Upper lobe of right lung (tissue), 1 donor: ENCODE measurements at regions not wholly inside any gene's neighbourhood (a gene's known extent, or its start where the extent isn't known, plus 50 kb on each side); places are given as distances from the start of the nearest gene placed in this dataset.

Experiments used
- ATAC-seq: fragments of 200-7000 bp; cut with Tn5 transposase; one replicate; pipeline ENCODE4 v1.9.1; 2020; ENCODE audit warnings: mild to moderate bottlenecking, moderate library complexity
- DNase-seq: peaks from one replicate; pipeline ENCODE4 v3.0.0-alpha.2; 2020
- H3K27ac ChIP-seq: fragments of 200-600 bp; one replicate; pipeline ENCODE4 v1.8.0; 2022
- H3K27me3 ChIP-seq: fragments of 200-600 bp; one replicate; pipeline ENCODE4 v1.8.0; 2022; ENCODE audit warnings: mild to moderate bottlenecking
- H3K36me3 ChIP-seq: fragments of 200-600 bp; one replicate; pipeline ENCODE4 v1.8.0; 2022
- H3K4me1 ChIP-seq: fragments of 200-600 bp; one replicate; pipeline ENCODE4 v1.8.0; 2022
- H3K4me3 ChIP-seq: fragments of 200-600 bp; one replicate; pipeline ENCODE4 v1.8.0; 2022; ENCODE audit warnings: mild to moderate bottlenecking
- H3K9me3 ChIP-seq: fragments of 200-600 bp; one replicate; pipeline ENCODE4 v1.8.0; 2022
- intact Hi-C: fragments of 100-400 bp; cut with DNase I; formaldehyde crosslinking; loops from one replicate; pipeline ENCODE4 v1.11.0; 2022
- TF ChIP-seq, protein P1 (sequence below): fragments of 200-600 bp; IDR thresholded peaks from one replicate; pipeline ENCODE4 v1.8.0; 2022; ENCODE audit warnings: antibody characterized with exemption
- donor health status: DM: no; HTN: yes; CAD: no; lungs with severe emphysema.

GRCh38 chr2:9144617-9145016 lies 62.0 kb upstream of the ASAP2 start:
- Histone ChIP-seq H3K9me3 (no peaks in the 10 kb centered on the region), H3K27me3 (no peaks in the 10 kb centered on the region), H3K27ac (no peak overlapping the region), H3K36me3 (no peaks in the 10 kb centered on the region), H3K4me3 (no peak overlapping the region), H3K4me1 (peaks cover 6% of the 10 kb centered on the region)
- TF ChIP-seq, protein P1, sequence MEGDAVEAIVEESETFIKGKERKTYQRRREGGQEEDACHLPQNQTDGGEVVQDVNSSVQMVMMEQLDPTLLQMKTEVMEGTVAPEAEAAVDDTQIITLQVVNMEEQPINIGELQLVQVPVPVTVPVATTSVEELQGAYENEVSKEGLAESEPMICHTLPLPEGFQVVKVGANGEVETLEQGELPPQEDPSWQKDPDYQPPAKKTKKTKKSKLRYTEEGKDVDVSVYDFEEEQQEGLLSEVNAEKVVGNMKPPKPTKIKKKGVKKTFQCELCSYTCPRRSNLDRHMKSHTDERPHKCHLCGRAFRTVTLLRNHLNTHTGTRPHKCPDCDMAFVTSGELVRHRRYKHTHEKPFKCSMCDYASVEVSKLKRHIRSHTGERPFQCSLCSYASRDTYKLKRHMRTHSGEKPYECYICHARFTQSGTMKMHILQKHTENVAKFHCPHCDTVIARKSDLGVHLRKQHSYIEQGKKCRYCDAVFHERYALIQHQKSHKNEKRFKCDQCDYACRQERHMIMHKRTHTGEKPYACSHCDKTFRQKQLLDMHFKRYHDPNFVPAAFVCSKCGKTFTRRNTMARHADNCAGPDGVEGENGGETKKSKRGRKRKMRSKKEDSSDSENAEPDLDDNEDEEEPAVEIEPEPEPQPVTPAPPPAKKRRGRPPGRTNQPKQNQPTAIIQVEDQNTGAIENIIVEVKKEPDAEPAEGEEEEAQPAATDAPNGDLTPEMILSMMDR: no peak
- DNase-seq: no peak
- intact Hi-C loops: no loop called here
- ATAC-seq: no peak

- Histone ChIP-seq H3K27me3 (no peaks in the 10 kb centered on the region), H3K36me3 (no peaks in the 10 kb centered on the region), H3K4me3 (no peak overlapping the region), H3K4me1 (peaks cover 6% of the 10 kb centered on the region), H3K27ac (no peak overlapping the region), H3K9me3 (no peaks in the 10 kb centered on the region)
- intact Hi-C loops: no loop called here
- TF ChIP-seq, protein P1: no peak
- no peak for DNase-seq
- ATAC-seq: no peak
Observed at GRCh38 chr2:9144046-9144445, 62.6 kb upstream of the ASAP2 start.

GRCh38 chr2:9143264-9143815 lies 63.3 kb upstream of the ASAP2 start:
- H3K27ac ChIP-seq: no peak overlapping the region
- H3K27me3 ChIP-seq: no peaks in the 10 kb centered on the region
- intact Hi-C loops: no loop called here
- peaks cover 6% of the 10 kb centered on the region for H3K4me1 ChIP-seq
- no peaks in the 10 kb centered on the region for H3K9me3 ChIP-seq
- ATAC-seq (no peak), DNase-seq (no peak)
- H3K4me3 ChIP-seq: peak overlapping the region; percentile 27
- no peaks in the 10 kb centered on the region for H3K36me3 ChIP-seq
- TF ChIP-seq, protein P1: no peak

GRCh38 chr2:9142551-9143263 lies 63.9 kb upstream of the ASAP2 start:
- H3K4me1 ChIP-seq: peaks cover 6% of the 10 kb centered on the region
- ATAC-seq (peak; percentile 97), DNase-seq (peak; percentile 94)
- no peak overlapping the region for H3K27ac ChIP-seq
- no peaks in the 10 kb centered on the region for H3K9me3 ChIP-seq
- intact Hi-C loops: no loop called here
- H3K27me3 ChIP-seq: no peaks in the 10 kb centered on the region
- no peaks in the 10 kb centered on the region for H3K36me3 ChIP-seq
- H3K4me3 ChIP-seq: peak overlapping the region; percentile 27
- TF ChIP-seq, protein P1: peak; percentile 99

- H3K36me3 ChIP-seq: no peaks in the 10 kb centered on the region
- H3K27me3 ChIP-seq: no peaks in the 10 kb centered on the region
- no peaks in the 10 kb centered on the region for H3K9me3 ChIP-seq
- ATAC-seq: no peak
- TF ChIP-seq, protein P1: no peak
- no peak overlapping the region for H3K4me3 ChIP-seq
- peaks cover 6% of the 10 kb centered on the region for H3K4me1 ChIP-seq
- intact Hi-C loops: no loop called here
- H3K27ac ChIP-seq: no peak overlapping the region
- no peak for DNase-seq
Observed at GRCh38 chr2:9141706-9142460, 64.7 kb upstream of the ASAP2 start.
